H9 (cell line): ENCODE measurements at regions not wholly inside any gene's neighbourhood (a gene's known extent, or its start where the extent isn't known, plus 50 kb on each side); places are given as distances from the start of the nearest gene placed in this dataset.

Source experiments
- DNase-seq: peaks from one replicate; pipeline ENCODE4 v3.0.0-alpha.2; 2017
- H2AFZ ChIP-seq: one replicate; pipeline ENCODE4 v1.6.1; 2013; ENCODE audit warnings: mild to moderate bottlenecking, low read length, control low read depth, moderate library complexity
- H2AK5ac ChIP-seq: 2 replicates; pipeline ENCODE4 v1.6.1; 2013; ENCODE audit warnings: low read length, control low read depth, mixed read lengths; ENCODE audit not compliant: insufficient read length
- H2BK120ac ChIP-seq: one replicate; pipeline ENCODE4 v1.6.1; 2013; ENCODE audit warnings: low read depth, mild to moderate bottlenecking, low read length, control low read depth, inconsistent platforms; ENCODE audit not compliant: poor library complexity, severe bottlenecking
- H2BK12ac ChIP-seq: 2 replicates; pipeline ENCODE4 v1.6.1; 2013; ENCODE audit warnings: low read length, control low read depth, mixed read lengths, low read depth; ENCODE audit not compliant: insufficient read length
- H2BK15ac ChIP-seq: 2 replicates; pipeline ENCODE4 v1.6.1; 2013; ENCODE audit warnings: low read depth, low read length, control low read depth
- H2BK20ac ChIP-seq: one replicate; pipeline ENCODE4 v1.6.1; 2013; ENCODE audit warnings: low read depth, mild to moderate bottlenecking, low read length, control low read depth, inconsistent platforms; ENCODE audit not compliant: poor library complexity, severe bottlenecking
- H2BK5ac ChIP-seq: 2 replicates; pipeline ENCODE4 v1.6.1; 2013; ENCODE audit warnings: low read length, control low read depth, mixed read lengths; ENCODE audit not compliant: insufficient read length
- H3K14ac ChIP-seq: 2 replicates; pipeline ENCODE4 v1.6.1; 2013; ENCODE audit warnings: low read length, control low read depth; ENCODE audit not compliant: insufficient read depth
- H3K18ac ChIP-seq: 2 replicates; pipeline ENCODE4 v1.6.1; 2013; ENCODE audit warnings: low read depth, mild to moderate bottlenecking, mixed read lengths, low read length, control low read depth; ENCODE audit not compliant: insufficient read length
- H3K23ac ChIP-seq: 2 replicates; pipeline ENCODE4 v1.6.1; 2013; ENCODE audit warnings: low read length, control low read depth, mixed read lengths, low read depth; ENCODE audit not compliant: insufficient read length
- H3K23me2 ChIP-seq: 2 replicates; pipeline ENCODE4 v1.6.1; 2013; ENCODE audit warnings: low read depth, mild to moderate bottlenecking, mixed read lengths, low read length, control low read depth; ENCODE audit not compliant: insufficient read length, poor library complexity, severe bottlenecking
- H3K27ac ChIP-seq: 2 replicates; pipeline ENCODE4 v1.5.1; 2013; ENCODE audit warnings: low read length, control low read depth, mixed read lengths, low read depth; ENCODE audit not compliant: insufficient read length
- H3K27me3 ChIP-seq: 2 replicates; pipeline ENCODE4 v1.6.1; 2013; ENCODE audit warnings: low read length, control low read depth, inconsistent platforms; ENCODE audit not compliant: insufficient read depth
- H3K4ac ChIP-seq: 2 replicates; pipeline ENCODE4 v1.6.1; 2013; ENCODE audit warnings: low read depth, mild to moderate bottlenecking, control low read depth, inconsistent platforms, low read length, moderate library complexity
- H3K4me1 ChIP-seq: 2 replicates; pipeline ENCODE4 v1.6.1; 2013; ENCODE audit warnings: low read length, control low read depth, inconsistent platforms; ENCODE audit not compliant: insufficient read depth
- H3K4me2 ChIP-seq: 2 replicates; pipeline ENCODE4 v1.6.1; 2013; ENCODE audit warnings: low read length, control low read depth, mixed read lengths; ENCODE audit not compliant: insufficient read length, insufficient read depth
- H3K56ac ChIP-seq: 2 replicates; pipeline ENCODE4 v1.6.1; 2013; ENCODE audit warnings: low read depth, mild to moderate bottlenecking, mixed read lengths, low read length, control low read depth; ENCODE audit not compliant: insufficient read length
- H3K79me1 ChIP-seq: 2 replicates; pipeline ENCODE4 v1.6.1; 2013; ENCODE audit warnings: low read depth, mild to moderate bottlenecking, moderate library complexity, low read length, control low read depth, inconsistent platforms; ENCODE audit not compliant: insufficient read depth, poor library complexity, severe bottlenecking
- H3K79me2 ChIP-seq: 2 replicates; pipeline ENCODE4 v1.6.1; 2013; ENCODE audit warnings: low read length, control low read depth, inconsistent platforms; ENCODE audit not compliant: insufficient read depth
- H3K9ac ChIP-seq: 2 replicates; pipeline ENCODE4 v1.6.1; 2013; ENCODE audit warnings: low read length, control low read depth, mixed read lengths; ENCODE audit not compliant: insufficient read length; ENCODE audit errors: extremely low read depth
- H3K9me3 ChIP-seq: one replicate; pipeline ENCODE4 v1.6.1; 2013; ENCODE audit warnings: low read depth, low read length, inconsistent platforms; ENCODE audit not compliant: control insufficient read depth
- H3T11ph ChIP-seq: one replicate; pipeline ENCODE4 v1.6.1; 2013; ENCODE audit warnings: mild to moderate bottlenecking, low read length, control low read depth, inconsistent platforms
- H4K20me1 ChIP-seq: one replicate; pipeline ENCODE4 v1.6.1; 2013; ENCODE audit not compliant: control insufficient read depth, insufficient read length, insufficient read depth
- H4K5ac ChIP-seq: 2 replicates; pipeline ENCODE4 v1.6.1; 2013; ENCODE audit warnings: low read depth, mild to moderate bottlenecking, mixed read lengths, low read length, control low read depth; ENCODE audit not compliant: insufficient read length
- H4K8ac ChIP-seq: replicated peaks from 2 replicates; pipeline ENCODE4 v1.6.1; 2013; ENCODE audit warnings: low read length, control low read depth, mixed read lengths, low read depth; ENCODE audit not compliant: insufficient read length
- H4K91ac ChIP-seq: 2 replicates; pipeline ENCODE4 v1.6.1; 2013; ENCODE audit warnings: low read depth, mild to moderate bottlenecking, moderate library complexity, mixed read lengths, low read length, control low read depth; ENCODE audit not compliant: insufficient read length
- H3K27ac Mint-ChIP-seq, 3 experiments: 2 replicates in 2 of 3; 3 replicates in 1 of 3; pipeline ENCODE4 v1.8.0; 2020 to 2021; ENCODE audit warnings: mixed read lengths in 3 of 3, mild to moderate bottlenecking in 1 of 3, moderate library complexity in 1 of 3
- H3K27me3 Mint-ChIP-seq: 2 replicates; pipeline ENCODE4 v1.8.0; 2021; ENCODE audit warnings: low read depth, mild to moderate bottlenecking, moderate library complexity, mixed read lengths
- H3K36me3 Mint-ChIP-seq, 3 experiments: 2 replicates in 2 of 3; 3 replicates in 1 of 3; pipeline ENCODE4 v1.8.0; 2020 to 2021; ENCODE audit warnings: low read depth in 3 of 3, mixed read lengths in 3 of 3; ENCODE audit not compliant: insufficient read depth in 1 of 3
- H3K4me1 Mint-ChIP-seq, 2 experiments: 2 replicates each; pipeline ENCODE4 v1.8.0; 2020; ENCODE audit warnings: mixed read lengths in 2 of 2
- H3K4me3 Mint-ChIP-seq, 2 experiments: 2 replicates in 1 of 2; 3 replicates in 1 of 2; pipeline ENCODE4 v1.8.0; 2020 to 2021; ENCODE audit warnings: mild to moderate bottlenecking in 2 of 2, mixed read lengths in 2 of 2, moderate library complexity in 1 of 2
- H3K9me3 Mint-ChIP-seq, 2 experiments: 2 replicates in 1 of 2; 3 replicates in 1 of 2; pipeline ENCODE4 v1.8.0; 2020; ENCODE audit warnings: mild to moderate bottlenecking in 2 of 2, mixed read lengths in 2 of 2, moderate library complexity in 1 of 2
- WGBS: extraction: QIAGEN DNeasy Blood & Tissue Kit; methylation state at CpG from one replicate; pipeline ENCODE4 v1.1.7; 2013; ENCODE audit warnings: missing lambda C conversion rate, low lambda C conversion rate, mixed read lengths; ENCODE audit not compliant: insufficient read length; ENCODE audit errors: extremely low coverage; 5-methylcytosine and 5-hydroxymethylcytosine counted together
- TF ChIP-seq, protein P1 (sequence below): fragments of 200-600 bp; sonication (generic); conservative IDR thresholded peaks from 3 replicates; pipeline ENCODE4 v1.8.0; 2021; ENCODE audit warnings: antibody characterized with exemption, mild to moderate bottlenecking

GRCh38 chr1:24254783-24255182, 64.4 kb upstream of the GRHL3 start:
- no peak overlapping the region for H3K18ac ChIP-seq
- H4K20me1 ChIP-seq = no peaks in the 10 kb centered on the region
- H2BK5ac ChIP-seq = no peak overlapping the region
- H3K4ac ChIP-seq = no peak overlapping the region
- H3K4me1 ChIP-seq = no peaks in the 10 kb centered on the region
- no peaks in the 10 kb centered on the region for H3K9me3 ChIP-seq
- H2AK5ac ChIP-seq = no peak overlapping the region
- H4K5ac ChIP-seq = no peak overlapping the region
- H3K4me1 Mint-ChIP-seq = peaks cover 0 to 3% of the 10 kb centered on the region in 2 experiments; a peak in 1 of 4 replicates
- H3K4me3 Mint-ChIP-seq = no peak overlapping the region
- H3K56ac ChIP-seq = no peak overlapping the region
- H3K27me3 ChIP-seq = no peaks in the 10 kb centered on the region; the same call in 1 of the 2 replicates
- no CpG with 5 or more reads among the region's 9 CpGs for whole genome bisulfite sequencing
- H2AFZ ChIP-seq = no peak overlapping the region
- H3K23ac ChIP-seq = no peak overlapping the region
- no peak overlapping the region for H4K91ac ChIP-seq
- no peak overlapping the region for H2BK12ac ChIP-seq
- peaks cover 8% of the 10 kb centered on the region for H3K27me3 Mint-ChIP-seq
- no peak overlapping the region for H4K8ac ChIP-seq
- no peaks in the 10 kb centered on the region for H3K79me2 ChIP-seq
- no peak overlapping the region for H3T11ph ChIP-seq
- H3K27ac Mint-ChIP-seq = no peak overlapping the region
- no peaks in the 10 kb centered on the region for H3K79me1 ChIP-seq
- no peak overlapping the region for H2BK15ac ChIP-seq
- no peak overlapping the region for H3K14ac ChIP-seq
- no peak overlapping the region for H3K27ac ChIP-seq
- H2BK120ac ChIP-seq = no peak overlapping the region
- no peaks in the 10 kb centered on the region for H3K23me2 ChIP-seq
- H3K4me2 ChIP-seq = no peak overlapping the region
- TF ChIP-seq, protein P1, sequence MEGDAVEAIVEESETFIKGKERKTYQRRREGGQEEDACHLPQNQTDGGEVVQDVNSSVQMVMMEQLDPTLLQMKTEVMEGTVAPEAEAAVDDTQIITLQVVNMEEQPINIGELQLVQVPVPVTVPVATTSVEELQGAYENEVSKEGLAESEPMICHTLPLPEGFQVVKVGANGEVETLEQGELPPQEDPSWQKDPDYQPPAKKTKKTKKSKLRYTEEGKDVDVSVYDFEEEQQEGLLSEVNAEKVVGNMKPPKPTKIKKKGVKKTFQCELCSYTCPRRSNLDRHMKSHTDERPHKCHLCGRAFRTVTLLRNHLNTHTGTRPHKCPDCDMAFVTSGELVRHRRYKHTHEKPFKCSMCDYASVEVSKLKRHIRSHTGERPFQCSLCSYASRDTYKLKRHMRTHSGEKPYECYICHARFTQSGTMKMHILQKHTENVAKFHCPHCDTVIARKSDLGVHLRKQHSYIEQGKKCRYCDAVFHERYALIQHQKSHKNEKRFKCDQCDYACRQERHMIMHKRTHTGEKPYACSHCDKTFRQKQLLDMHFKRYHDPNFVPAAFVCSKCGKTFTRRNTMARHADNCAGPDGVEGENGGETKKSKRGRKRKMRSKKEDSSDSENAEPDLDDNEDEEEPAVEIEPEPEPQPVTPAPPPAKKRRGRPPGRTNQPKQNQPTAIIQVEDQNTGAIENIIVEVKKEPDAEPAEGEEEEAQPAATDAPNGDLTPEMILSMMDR = no peak
- no peak overlapping the region for H2BK20ac ChIP-seq
- no peak overlapping the region for H3K9ac ChIP-seq
- no peaks in the 10 kb centered on the region for H3K9me3 Mint-ChIP-seq
- DNase-seq = no peak
- H3K36me3 Mint-ChIP-seq = no peaks in the 10 kb centered on the region
